Lung microvascular endothelial cell (primary cell): ENCODE measurements at regions not wholly inside any gene's neighbourhood (a gene's known extent, or its start where the extent isn't known, plus 50 kb on each side); places are given as distances from the start of the nearest gene placed in this dataset.
"Not testable (repeated sequence)": the region's sequence is repeated elsewhere in the genome, so short reads cannot be mapped to it uniquely, and the experiment has no call there.

Source experiments
- DNase-seq, 2 donors: peaks; one replicate each; pipeline versions ENCODE4 v3.0.0 to v3.0.0-alpha.2; 2010; ENCODE audit warnings: low read depth in 2 of 2

- no peak for DNase-seq
Observed at GRCh38 chr6:94238868-94239267, 819.5 kb upstream of the EPHA7 start.

- DNase-seq: no peak
Observed at GRCh38 chr6:94227741-94228140, 808.4 kb upstream of the EPHA7 start.

- no peak for DNase-seq
Observed at GRCh38 chr6:94217836-94218235, 798.5 kb upstream of the EPHA7 start.

GRCh38 chr6:94215552-94215951 is 796.2 kb upstream of the EPHA7 start:
- no peak for DNase-seq

- DNase-seq: no peak
Observed at GRCh38 chr6:94213226-94213625, 793.9 kb upstream of the EPHA7 start.

GRCh38 chr6:94196891-94197290 is 777.5 kb upstream of the EPHA7 start:
- no peak for DNase-seq

- no peak for DNase-seq
Observed at GRCh38 chr6:94190030-94190429, 770.7 kb upstream of the EPHA7 start.

GRCh38 chr6:94184666-94185464 is 765.5 kb upstream of the EPHA7 start:
- no peak for DNase-seq

- no peak for DNase-seq
Observed at GRCh38 chr6:94177429-94177828, 758.1 kb upstream of the EPHA7 start.

- no peak for DNase-seq
Observed at GRCh38 chr6:94175465-94175864, 756.1 kb upstream of the EPHA7 start.

GRCh38 chr6:94163877-94164276 is 744.5 kb upstream of the EPHA7 start:
- no peak for DNase-seq

GRCh38 chr6:94150886-94151285 is 731.5 kb upstream of the EPHA7 start:
- no peak for DNase-seq

- DNase-seq: no peak
Observed at GRCh38 chr6:94144807-94145206, 725.4 kb upstream of the EPHA7 start.

- DNase-seq: not testable (repeated sequence)
Observed at GRCh38 chr6:94137178-94137577, 717.8 kb upstream of the EPHA7 start.

GRCh38 chr6:94133106-94133505 is 713.7 kb upstream of the EPHA7 start:
- DNase-seq: no peak

- no peak for DNase-seq
Observed at GRCh38 chr6:94131271-94131670, 711.9 kb upstream of the EPHA7 start.

- no peak for DNase-seq
Observed at GRCh38 chr6:94130478-94130877, 711.1 kb upstream of the EPHA7 start.

GRCh38 chr6:94129926-94130325 is 710.6 kb upstream of the EPHA7 start:
- no peak for DNase-seq

- DNase-seq: no peak
Observed at GRCh38 chr6:94127716-94128115, 708.4 kb upstream of the EPHA7 start.

- no peak for DNase-seq
Observed at GRCh38 chr6:94124333-94124732, 705.0 kb upstream of the EPHA7 start.

GRCh38 chr6:94121094-94121493 is 701.7 kb upstream of the EPHA7 start:
- no peak for DNase-seq

- DNase-seq: no peak
Observed at GRCh38 chr6:94099072-94099471, 679.7 kb upstream of the EPHA7 start.

- DNase-seq: no peak
Observed at GRCh38 chr6:94095961-94096360, 676.6 kb upstream of the EPHA7 start.

GRCh38 chr6:94089941-94090340 is 670.6 kb upstream of the EPHA7 start:
- DNase-seq: no peak
